Mesodermal cell (in vitro differentiated cells): ENCODE measurements at regions not wholly inside any gene's neighbourhood (a gene's known extent, or its start where the extent isn't known, plus 50 kb on each side); places are given as distances from the start of the nearest gene placed in this dataset.

Source experiments
- H3K27ac ChIP-seq: 2 replicates; pipeline ENCODE4 v1.7.0; 2013; ENCODE audit warnings: mild to moderate bottlenecking, low read depth, low read length, moderate library complexity; ENCODE audit not compliant: severe bottlenecking
- H3K36me3 ChIP-seq: 2 replicates; pipeline ENCODE4 v1.7.1; 2013; ENCODE audit warnings: mild to moderate bottlenecking, low read length, moderate library complexity; ENCODE audit not compliant: control insufficient read depth, insufficient read depth
- H3K4me1 ChIP-seq: one replicate; pipeline ENCODE4 v1.7.1; 2013; ENCODE audit warnings: mild to moderate bottlenecking, low read length; ENCODE audit not compliant: insufficient read depth, control insufficient read depth, poor library complexity, severe bottlenecking
- H3K4me3 ChIP-seq: 2 replicates; pipeline ENCODE4 v1.7.0; 2013; ENCODE audit warnings: low read length, control low read depth, mild to moderate bottlenecking; ENCODE audit not compliant: insufficient read depth, poor library complexity, severe bottlenecking; ENCODE audit errors: extremely low read depth
- H3K9me3 ChIP-seq: 2 replicates; pipeline ENCODE4 v1.7.1; 2013; ENCODE audit warnings: mild to moderate bottlenecking, low read length, moderate library complexity; ENCODE audit not compliant: control insufficient read depth
- WGBS, 2 experiments: methylation state at CpG; one replicate each; pipeline ENCODE4 v1.1.5; 2013; ENCODE audit warnings: missing lambda C conversion rate in 2 of 2; ENCODE audit not compliant: insufficient coverage in 2 of 2; 5-methylcytosine and 5-hydroxymethylcytosine counted together

GRCh38 chr14:48384821-48385220 is 709.4 kb upstream of the MDGA2 start:
- 100% methylated on average over 1 of the region's 1 CpG; no CpG with 5 or more reads in 1 of the 2 experiments for WGBS, 2 experiments
- no peak overlapping the region for H3K4me3 ChIP-seq
- no peaks in the 10 kb centered on the region for H3K9me3 ChIP-seq
- H3K27ac ChIP-seq = no peak overlapping the region
- no peaks in the 10 kb centered on the region for H3K36me3 ChIP-seq
- H3K4me1 ChIP-seq = no peaks in the 10 kb centered on the region

- 91 to 96% methylated on average over 12 to 13 of the region's 13 CpGs for WGBS, 2 experiments
- Histone ChIP-seq H3K4me1 (no peaks in the 10 kb centered on the region), H3K9me3 (no peaks in the 10 kb centered on the region), H3K36me3 (no peaks in the 10 kb centered on the region), H3K4me3 (no peak overlapping the region), H3K27ac (no peak overlapping the region)
Observed at GRCh38 chr14:48382961-48383360, 707.6 kb upstream of the MDGA2 start.

- Histone ChIP-seq H3K4me1 (no peaks in the 10 kb centered on the region), H3K9me3 (no peaks in the 10 kb centered on the region)
Observed at GRCh38 chr14:48378541-48378940, 703.1 kb upstream of the MDGA2 start.

GRCh38 chr14:48373981-48374380 is 698.6 kb upstream of the MDGA2 start:
- no CpG with 5 or more reads among the region's 3 CpGs for WGBS, 2 experiments
- no peaks in the 10 kb centered on the region for H3K4me1 ChIP-seq
- no peaks in the 10 kb centered on the region for H3K9me3 ChIP-seq
- no peaks in the 10 kb centered on the region for H3K36me3 ChIP-seq
- no peak overlapping the region for H3K4me3 ChIP-seq
- H3K27ac ChIP-seq = no peak overlapping the region

More at GRCh38 chr14:48378541-48378940, 703.1 kb upstream of the MDGA2 start:
- WGBS, 2 experiments = no CpG with 5 or more reads among the region's 1 CpG
- Histone ChIP-seq H3K27ac (no peak overlapping the region), H3K4me3 (no peak overlapping the region), H3K36me3 (no peaks in the 10 kb centered on the region)

GRCh38 chr14:48350971-48351370 is 675.6 kb upstream of the MDGA2 start:
- Histone ChIP-seq H3K36me3 (no peaks in the 10 kb centered on the region), H3K27ac (no peak overlapping the region), H3K9me3 (no peaks in the 10 kb centered on the region), H3K4me1 (peaks cover 6% of the 10 kb centered on the region), H3K4me3 (no peak overlapping the region)
- 83 to 94% methylated on average over 1 to 2 of the region's 2 CpGs for WGBS, 2 experiments

GRCh38 chr14:48349689-48350088 is 674.3 kb upstream of the MDGA2 start:
- Histone ChIP-seq H3K4me1 (peaks cover 6% of the 10 kb centered on the region), H3K36me3 (no peaks in the 10 kb centered on the region), H3K27ac (no peak overlapping the region), H3K4me3 (no peak overlapping the region), H3K9me3 (no peaks in the 10 kb centered on the region)
- WGBS, 2 experiments = 93% methylated on average over 2 of the region's 2 CpGs; no CpG with 5 or more reads in 1 of the 2 experiments

- 67 to 80% methylated on average over 1 of the region's 1 CpG for WGBS, 2 experiments
- no peak overlapping the region for H3K4me3 ChIP-seq
- no peaks in the 10 kb centered on the region for H3K4me1 ChIP-seq
- no peaks in the 10 kb centered on the region for H3K9me3 ChIP-seq
- no peaks in the 10 kb centered on the region for H3K36me3 ChIP-seq
- H3K27ac ChIP-seq = no peak overlapping the region
Observed at GRCh38 chr14:48341069-48341468, 665.7 kb upstream of the MDGA2 start.

- H3K27ac ChIP-seq = no peak overlapping the region
- H3K4me3 ChIP-seq = no peak overlapping the region
- no peaks in the 10 kb centered on the region for H3K36me3 ChIP-seq
- H3K4me1 ChIP-seq = no peaks in the 10 kb centered on the region
- H3K9me3 ChIP-seq = no peaks in the 10 kb centered on the region
- no CpG with 5 or more reads among the region's 2 CpGs for WGBS, 2 experiments
Observed at GRCh38 chr14:48333221-48333920, 658.0 kb upstream of the MDGA2 start.

GRCh38 chr14:48331421-48331820 is 656.0 kb upstream of the MDGA2 start:
- H3K4me1 ChIP-seq = no peaks in the 10 kb centered on the region
- H3K27ac ChIP-seq = no peak overlapping the region
- WGBS, 2 experiments = 57% methylated on average over 1 of the region's 1 CpG; no CpG with 5 or more reads in 1 of the 2 experiments
- no peaks in the 10 kb centered on the region for H3K9me3 ChIP-seq
- H3K36me3 ChIP-seq = no peaks in the 10 kb centered on the region
- H3K4me3 ChIP-seq = no peak overlapping the region

GRCh38 chr14:48325486-48325885 is 650.1 kb upstream of the MDGA2 start:
- no peaks in the 10 kb centered on the region for H3K9me3 ChIP-seq
- H3K4me1 ChIP-seq = peaks cover 4% of the 10 kb centered on the region
- H3K4me3 ChIP-seq = no peak overlapping the region
- H3K36me3 ChIP-seq = no peaks in the 10 kb centered on the region
- no CpG with 5 or more reads among the region's 1 CpG for WGBS, 2 experiments
- no peak overlapping the region for H3K27ac ChIP-seq

GRCh38 chr14:48323665-48324064 is 648.3 kb upstream of the MDGA2 start:
- H3K4me3 ChIP-seq = no peak overlapping the region
- H3K9me3 ChIP-seq = no peaks in the 10 kb centered on the region
- H3K27ac ChIP-seq = peak overlapping the region; percentile 18
- WGBS, 2 experiments = 78 to 88% methylated on average over 4 to 5 of the region's 6 CpGs
- peaks cover 4% of the 10 kb centered on the region for H3K4me1 ChIP-seq
- H3K36me3 ChIP-seq = no peaks in the 10 kb centered on the region
